Endothelial cell of umbilical vein (primary cell): ENCODE measurements at regions not wholly inside any gene's neighbourhood (a gene's known extent, or its start where the extent isn't known, plus 50 kb on each side); places are given as distances from the start of the nearest gene placed in this dataset.

Experiments used
- BruUV-seq: library from RNA; stranded (reverse); fragments of 400-500 nt; replicated peaks from 2 replicates; lab custom pipeline; 2021; lab: Mats Ljungman, UMichigan
- CTCF ChIA-PET: fragments of 300-600, 350-600 bp; sonication (Branson Sonifier 250); formaldehyde crosslinking; loops from one replicate; lab custom pipeline; 2021; ENCODE audit warnings: antibody characterized with exemption, inconsistent platforms; lab: Charles Lee
- POLR2A ChIA-PET: fragments of 300-600, 350-600 bp; sonication (Branson Sonifier 250); formaldehyde crosslinking; loops from one replicate; lab custom pipeline; 2021; ENCODE audit warnings: antibody characterized with exemption, inconsistent platforms; lab: Charles Lee
- DNase-seq: peaks from one replicate; pipeline ENCODE4 v3.0.0-alpha.2; 2011; ENCODE audit warnings: low read depth, low spot score
- FAIRE-seq: peaks from 2 replicates; lab custom pipeline; 2011; peaks lifted over from hg19 to GRCh38; lab: Jason Lieb, UNC
- H2AFZ ChIP-seq: 2 replicates; pipeline ENCODE4 v1.6.0; 2012; ENCODE audit warnings: low read depth, low read length, control low read depth, inconsistent platforms
- H3K27ac ChIP-seq: 2 replicates; pipeline ENCODE4 v1.5.1; 2011; ENCODE audit warnings: low read depth, mild to moderate bottlenecking, control low read depth, low read length, moderate library complexity; ENCODE audit not compliant: insufficient read depth
- H3K27me3 ChIP-seq, 2 experiments: 2 replicates each; pipeline versions ENCODE4 v1.6.0 to v1.6.1; 2011; ENCODE audit warnings: low read length in 2 of 2, mixed read lengths in 1 of 2; ENCODE audit not compliant: control insufficient read depth in 2 of 2, insufficient read depth in 2 of 2
- H3K36me3 ChIP-seq, 2 experiments: 2 replicates in 1 of 2; 3 replicates in 1 of 2; pipeline ENCODE4 v1.5.1; 2011; ENCODE audit warnings: low read length in 2 of 2, mild to moderate bottlenecking in 1 of 2, moderate library complexity in 1 of 2; ENCODE audit not compliant: control insufficient read depth in 2 of 2, insufficient read depth in 2 of 2; ENCODE audit errors: extremely low read depth in 1 of 2
- H3K4me1 ChIP-seq: 3 replicates; pipeline ENCODE4 v1.5.1; 2011; ENCODE audit warnings: mild to moderate bottlenecking, low read length; ENCODE audit not compliant: control insufficient read depth, insufficient read depth; ENCODE audit errors: extremely low read depth
- H3K4me2 ChIP-seq: 2 replicates; pipeline ENCODE4 v1.6.1; 2011; ENCODE audit warnings: low read length, control low read depth, mixed read lengths; ENCODE audit not compliant: insufficient read depth
- H3K4me3 ChIP-seq, 3 experiments: fragments of 200-600 bp in 1 of 3; sonication (generic), shearing (Covaris generic) in 1 of 3; replicated peaks in 1 of 3; 2 replicates each; pipeline ENCODE4 v1.5.1; 2011 to 2016; ENCODE audit warnings: control low read depth in 3 of 3, low read length in 3 of 3, mild to moderate bottlenecking in 2 of 3, inconsistent platforms in 1 of 3, low read depth in 1 of 3, moderate library complexity in 1 of 3; ENCODE audit not compliant: insufficient read depth in 1 of 3
- H3K79me2 ChIP-seq: 2 replicates; pipeline ENCODE4 v1.6.0; 2012; ENCODE audit warnings: low read length, inconsistent platforms; ENCODE audit not compliant: control insufficient read depth, insufficient read depth
- H3K9ac ChIP-seq: replicated peaks from 2 replicates; pipeline ENCODE3; 2011; ENCODE audit warnings: low read length, control low read depth; ENCODE audit not compliant: insufficient read depth; ENCODE audit errors: extremely low read depth
- H3K9me1 ChIP-seq: replicated peaks from 3 replicates; pipeline ENCODE4 v1.6.0; 2011; ENCODE audit warnings: mild to moderate bottlenecking, low read length; ENCODE audit not compliant: control insufficient read depth, insufficient read depth; ENCODE audit errors: extremely low read depth
- H3K9me3 ChIP-seq: replicated peaks from 2 replicates; pipeline ENCODE4 v1.5.1; 2012; ENCODE audit warnings: low read length, inconsistent platforms; ENCODE audit not compliant: control insufficient read depth, insufficient read depth
- H4K20me1 ChIP-seq: replicated peaks from 2 replicates; pipeline ENCODE3; 2011; ENCODE audit warnings: mild to moderate bottlenecking, low read length; ENCODE audit not compliant: control insufficient read depth, insufficient read depth; ENCODE audit errors: extremely low read depth
- EZH2 ChIP-seq: IDR thresholded peaks from 2 replicates; pipeline ENCODE4 v1.6.1; 2012; ENCODE audit warnings: borderline replicate concordance, low read depth, mild to moderate bottlenecking, moderate library complexity, low read length, inconsistent platforms; ENCODE audit not compliant: severe bottlenecking
- FOS ChIP-seq: IDR thresholded peaks from 2 replicates; pipeline ENCODE4 v1.6.1; 2011; ENCODE audit warnings: mild to moderate bottlenecking, low read length, moderate library complexity, borderline replicate concordance; ENCODE audit not compliant: insufficient read depth
- GATA2 ChIP-seq: IDR thresholded peaks from 2 replicates; pipeline ENCODE4 v1.7.0; 2011; ENCODE audit warnings: low read depth, mild to moderate bottlenecking, moderate library complexity, mixed read lengths, low read length; ENCODE audit not compliant: insufficient read length, insufficient read depth
- JUN ChIP-seq: IDR thresholded peaks from 2 replicates; pipeline ENCODE4 v1.6.1; 2011; ENCODE audit warnings: borderline replicate concordance, low read depth; ENCODE audit not compliant: insufficient read length, insufficient read depth
- MYC ChIP-seq: IDR thresholded peaks from one replicate; pipeline ENCODE4 v1.6.1; 2011; ENCODE audit warnings: mild to moderate bottlenecking, low read depth, low read length
- POLR2A ChIP-seq: IDR thresholded peaks from 2 replicates; pipeline ENCODE4 v1.6.1; 2012; ENCODE audit warnings: low read depth, mild to moderate bottlenecking, control low read depth, low read length
- POLR2AphosphoS5 ChIP-seq: IDR thresholded peaks from 2 replicates; pipeline ENCODE4 v1.6.1; 2012; ENCODE audit warnings: low read depth, mild to moderate bottlenecking, control low read depth, low read length, moderate library complexity; ENCODE audit not compliant: insufficient read depth
- dilution Hi-C: fragments of 300-500 bp; cut with MboI; formaldehyde crosslinking; loops from one replicate; pipeline ENCODE4 v1.15.0; 2019; ENCODE audit warnings: low sequenced_read_pairs; ENCODE audit not compliant: extremely low pct_ligation_motif_present
- intact Hi-C: fragments of 100-400 bp; cut with micrococcal nuclease; formaldehyde crosslinking; loops from one replicate; pipeline ENCODE4 v1.10.0; 2022
- TF ChIP-seq, protein P1 (sequence below), 2 donors: IDR thresholded peaks; 1 replicate in 1 of 2; 2 replicates in 1 of 2; pipeline ENCODE4 v1.5.1; 2011; ENCODE audit warnings: low read length in 2 of 2, mild to moderate bottlenecking in 2 of 2, moderate library complexity in 2 of 2, control low read depth in 1 of 2, inconsistent platforms in 1 of 2, low read depth in 1 of 2; ENCODE audit not compliant: insufficient read depth in 1 of 2; ENCODE audit errors: extremely low read depth in 1 of 2
- TF ChIP-seq, protein P2 (sequence below): IDR thresholded peaks from 2 replicates; pipeline ENCODE4 v1.6.1; 2011; ENCODE audit not compliant: insufficient read depth, insufficient read length

DNA sequence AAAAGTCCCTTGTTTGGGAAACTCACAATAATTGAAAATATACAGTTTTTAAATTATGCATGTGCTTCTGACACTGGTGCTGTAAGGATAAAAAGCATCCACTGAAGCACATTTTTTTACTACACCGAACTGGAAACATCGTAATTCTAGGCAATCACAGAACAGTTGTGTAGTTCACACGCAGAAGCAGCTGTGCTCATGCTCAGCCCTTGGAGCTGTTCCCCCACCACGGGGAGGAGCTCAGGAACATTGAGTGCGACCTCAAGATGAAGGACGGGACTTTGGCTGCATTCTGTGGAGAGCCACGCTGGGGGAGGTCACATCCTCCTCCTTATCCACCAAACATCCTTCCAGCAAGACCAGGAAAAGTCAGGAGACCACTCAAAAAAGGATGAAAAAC lies 466.3 kb upstream of the CDH4 start:
- dilution Hi-C loops (no loop called here), intact Hi-C loops (no loop called here)
- DNase-seq (no peak), FAIRE-seq (no peak)
- no peaks in the 10 kb centered on the region for H3K27me3 ChIP-seq
- H3K9me1 ChIP-seq, result no peaks in the 10 kb centered on the region
- TF ChIP-seq MYC, result no peak
- TF ChIP-seq, protein P1, sequence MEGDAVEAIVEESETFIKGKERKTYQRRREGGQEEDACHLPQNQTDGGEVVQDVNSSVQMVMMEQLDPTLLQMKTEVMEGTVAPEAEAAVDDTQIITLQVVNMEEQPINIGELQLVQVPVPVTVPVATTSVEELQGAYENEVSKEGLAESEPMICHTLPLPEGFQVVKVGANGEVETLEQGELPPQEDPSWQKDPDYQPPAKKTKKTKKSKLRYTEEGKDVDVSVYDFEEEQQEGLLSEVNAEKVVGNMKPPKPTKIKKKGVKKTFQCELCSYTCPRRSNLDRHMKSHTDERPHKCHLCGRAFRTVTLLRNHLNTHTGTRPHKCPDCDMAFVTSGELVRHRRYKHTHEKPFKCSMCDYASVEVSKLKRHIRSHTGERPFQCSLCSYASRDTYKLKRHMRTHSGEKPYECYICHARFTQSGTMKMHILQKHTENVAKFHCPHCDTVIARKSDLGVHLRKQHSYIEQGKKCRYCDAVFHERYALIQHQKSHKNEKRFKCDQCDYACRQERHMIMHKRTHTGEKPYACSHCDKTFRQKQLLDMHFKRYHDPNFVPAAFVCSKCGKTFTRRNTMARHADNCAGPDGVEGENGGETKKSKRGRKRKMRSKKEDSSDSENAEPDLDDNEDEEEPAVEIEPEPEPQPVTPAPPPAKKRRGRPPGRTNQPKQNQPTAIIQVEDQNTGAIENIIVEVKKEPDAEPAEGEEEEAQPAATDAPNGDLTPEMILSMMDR (IDR thresholded peaks at IDR 0.05; ENCODE audit: extremely low read depth in 1 of 2, insufficient read depth in 1 of 2, low read depth in 1 of 2, low read length in 2 of 2), result no peak
- TF ChIP-seq EZH2, result no peak
- TF ChIP-seq, protein P2, sequence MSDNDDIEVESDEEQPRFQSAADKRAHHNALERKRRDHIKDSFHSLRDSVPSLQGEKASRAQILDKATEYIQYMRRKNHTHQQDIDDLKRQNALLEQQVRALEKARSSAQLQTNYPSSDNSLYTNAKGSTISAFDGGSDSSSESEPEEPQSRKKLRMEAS, result no peak
- TF ChIP-seq POLR2AphosphoS5, result no peak
- TF ChIP-seq POLR2A, result no peak
- TF ChIP-seq GATA2, result no peak
- no peak for TF ChIP-seq JUN
- TF ChIP-seq FOS, result no peak
- H3K27ac ChIP-seq, result no peak overlapping the region
- no peaks in the 10 kb centered on the region for H3K36me3 ChIP-seq
- no peak overlapping the region for H2AFZ ChIP-seq
- H3K4me3 ChIP-seq, result no peak overlapping the region
- CTCF ChIA-PET, result interaction anchor here (0.6 kb wide), 1 partner anchor 1127 kb away, joined by 3 read pairs; no protein-coding TSS in a partner anchor
- POLR2A ChIA-PET, result no interaction called here
- no TSS peak for BruUV-seq
- no peak overlapping the region for H3K9ac ChIP-seq
- no peaks in the 10 kb centered on the region for H3K4me1 ChIP-seq
- no peaks in the 10 kb centered on the region for H3K79me2 ChIP-seq
- peaks cover 4% of the 10 kb centered on the region for H3K9me3 ChIP-seq
- H4K20me1 ChIP-seq, result no peaks in the 10 kb centered on the region
- no peak overlapping the region for H3K4me2 ChIP-seq
